GM23338 (cell line): ENCODE measurements at regions not wholly inside any gene's neighbourhood (a gene's known extent, or its start where the extent isn't known, plus 50 kb on each side); places are given as distances from the start of the nearest gene placed in this dataset.

Source experiments
- ATAC-seq: fragments of 200-7000 bp; cut with Tn5 transposase; 3 replicates; pipeline ENCODE4 v1.9.1; 2020
- DNase-seq: peaks from one replicate; pipeline ENCODE4 v3.0.0-alpha.2; 2015; ENCODE audit warnings: low spot score
- H2AFZ ChIP-seq: fragments of 200-600 bp; sonication (generic); 2 replicates; pipeline ENCODE4 v1.8.0; 2016; ENCODE audit warnings: antibody characterized with exemption, mild to moderate bottlenecking, moderate library complexity
- H3F3A ChIP-seq: fragments of 200-600 bp; sonication (generic); replicated peaks from 2 replicates; pipeline ENCODE4 v1.8.0; 2017; ENCODE audit warnings: antibody characterized with exemption, mixed run types, low read depth
- H3K27ac ChIP-seq: fragments of 200-600 bp; sonication (generic); 2 replicates; pipeline ENCODE4 v1.6.1; 2016; ENCODE audit warnings: low read depth
- H3K27me3 ChIP-seq: fragments of 200-600 bp; sonication (generic); 2 replicates; pipeline ENCODE4 v1.8.0; 2016; ENCODE audit warnings: mild to moderate bottlenecking, mixed run types, moderate library complexity; ENCODE audit not compliant: insufficient read depth
- H3K36me3 ChIP-seq: fragments of 200-600 bp; sonication (generic); 2 replicates; pipeline ENCODE4 v1.8.0; 2016; ENCODE audit warnings: mild to moderate bottlenecking; ENCODE audit not compliant: insufficient read depth
- H3K4me1 ChIP-seq: fragments of 200-600 bp; sonication (generic); 2 replicates; pipeline ENCODE4 v1.8.0; 2016; ENCODE audit warnings: mild to moderate bottlenecking, moderate library complexity; ENCODE audit not compliant: insufficient read depth
- H3K4me2 ChIP-seq: fragments of 200-600 bp; sonication (generic); 2 replicates; pipeline ENCODE4 v1.7.1; 2017; ENCODE audit warnings: mixed run types
- H3K4me3 ChIP-seq: fragments of 200-600 bp; sonication (generic); 2 replicates; pipeline ENCODE4 v1.6.1; 2016; ENCODE audit warnings: mixed run types
- H3K79me2 ChIP-seq: fragments of 200-600 bp; sonication (generic); replicated peaks from 2 replicates; pipeline ENCODE4 v1.8.0; 2017; ENCODE audit warnings: mild to moderate bottlenecking; ENCODE audit not compliant: insufficient read depth
- H3K9me2 ChIP-seq: fragments of 200-600 bp; sonication (generic); 2 replicates; pipeline ENCODE4 v1.8.0; 2017; ENCODE audit not compliant: insufficient read depth
- H4K20me1 ChIP-seq: fragments of 200-600 bp; sonication (generic); replicated peaks from 2 replicates; pipeline ENCODE4 v1.8.0; 2017; ENCODE audit warnings: mild to moderate bottlenecking; ENCODE audit not compliant: insufficient read depth
- H3K27ac Mint-ChIP-seq: 2 replicates; pipeline ENCODE4 v1.8.0; 2020; ENCODE audit warnings: inconsistent platforms, mild to moderate bottlenecking, moderate library complexity, mixed read lengths
- H3K27me3 Mint-ChIP-seq: 3 replicates; pipeline ENCODE4 v1.8.0; 2022; ENCODE audit warnings: low read depth, mild to moderate bottlenecking, moderate library complexity, mixed read lengths, inconsistent platforms; ENCODE audit not compliant: insufficient read depth, poor library complexity
- H3K36me3 Mint-ChIP-seq: 3 replicates; pipeline ENCODE4 v1.8.0; 2021; ENCODE audit warnings: low read depth, mild to moderate bottlenecking, inconsistent platforms, moderate library complexity, mixed read lengths
- H3K4me1 Mint-ChIP-seq: 3 replicates; pipeline ENCODE4 v1.8.0; 2020; ENCODE audit warnings: mild to moderate bottlenecking, inconsistent platforms, mixed read lengths
- H3K4me3 Mint-ChIP-seq: 3 replicates; pipeline ENCODE4 v1.8.0; 2021; ENCODE audit warnings: moderate library complexity, mild to moderate bottlenecking, inconsistent platforms, mixed read lengths
- H3K9me3 Mint-ChIP-seq: 3 replicates; pipeline ENCODE4 v1.8.0; 2020; ENCODE audit warnings: moderate library complexity, mild to moderate bottlenecking, inconsistent platforms, mixed read lengths
- CREB1 ChIP-seq: fragments of 250-450 bp; sonication (Bioruptor Pico); IDR thresholded peaks from 2 replicates; pipeline ENCODE4 v1.5.0; 2020; ENCODE audit warnings: low read depth, mild to moderate bottlenecking, moderate library complexity
- ETS1 ChIP-seq: IDR thresholded peaks from 2 replicates; pipeline ENCODE4 v1.6.1; 2016; ENCODE audit warnings: antibody characterized with exemption
- EZH2 ChIP-seq: fragments of 200-600 bp; sonication (generic); IDR thresholded peaks from one replicate; pipeline ENCODE4 v1.8.0; 2017; ENCODE audit warnings: antibody characterized with exemption, mild to moderate bottlenecking, low read depth; ENCODE audit not compliant: unreplicated experiment
- EZH2phosphoT487 ChIP-seq: fragments of 200-600 bp; sonication (generic); IDR thresholded peaks from one replicate; pipeline ENCODE4 v1.8.1; 2018; ENCODE audit warnings: antibody characterized with exemption; ENCODE audit not compliant: unreplicated experiment
- JUNB ChIP-seq: IDR thresholded peaks from one replicate; pipeline ENCODE4 v1.6.1; 2016; ENCODE audit warnings: antibody characterized with exemption; ENCODE audit not compliant: unreplicated experiment
- NANOG ChIP-seq: IDR thresholded peaks from 2 replicates; pipeline ENCODE4 v1.6.1; 2016; ENCODE audit warnings: antibody characterized with exemption, borderline replicate concordance
- POLR2AphosphoS5 ChIP-seq: IDR thresholded peaks from 2 replicates; pipeline ENCODE4 v1.6.1; 2016; ENCODE audit warnings: antibody characterized with exemption, low read depth
- STAT1 ChIP-seq: IDR thresholded peaks from one replicate; pipeline ENCODE4 v1.6.1; 2016; ENCODE audit warnings: antibody characterized with exemption; ENCODE audit not compliant: unreplicated experiment
- ZNF114 ChIP-seq: fragments of 250-450 bp; sonication (Bioruptor Pico); IDR thresholded peaks from 2 replicates; pipeline ENCODE4 v1.5.0; 2020; ENCODE audit warnings: mild to moderate bottlenecking, moderate library complexity
- ZNF331 ChIP-seq: fragments of 250-450 bp; sonication (Bioruptor Pico); IDR thresholded peaks from 2 replicates; pipeline ENCODE4 v1.5.0; 2020; ENCODE audit warnings: low read depth, mild to moderate bottlenecking, moderate library complexity
- TF ChIP-seq, protein P1 (sequence below), 2 experiments: fragments of 200-600 bp in 1 of 2; sonication (generic) in 1 of 2; conservative IDR thresholded peaks; 2 replicates each; pipeline versions ENCODE4 v1.5.1 to v1.6.1; 2016 to 2017; ENCODE audit warnings: antibody characterized with exemption in 2 of 2, low read depth in 2 of 2, mild to moderate bottlenecking in 2 of 2, moderate library complexity in 1 of 2
- TF ChIP-seq, protein P2 (sequence below): fragments of 250-450 bp; sonication (Bioruptor Pico); IDR thresholded peaks from 2 replicates; pipeline ENCODE4 v1.5.0; 2020; ENCODE audit warnings: mild to moderate bottlenecking, moderate library complexity

DNA sequence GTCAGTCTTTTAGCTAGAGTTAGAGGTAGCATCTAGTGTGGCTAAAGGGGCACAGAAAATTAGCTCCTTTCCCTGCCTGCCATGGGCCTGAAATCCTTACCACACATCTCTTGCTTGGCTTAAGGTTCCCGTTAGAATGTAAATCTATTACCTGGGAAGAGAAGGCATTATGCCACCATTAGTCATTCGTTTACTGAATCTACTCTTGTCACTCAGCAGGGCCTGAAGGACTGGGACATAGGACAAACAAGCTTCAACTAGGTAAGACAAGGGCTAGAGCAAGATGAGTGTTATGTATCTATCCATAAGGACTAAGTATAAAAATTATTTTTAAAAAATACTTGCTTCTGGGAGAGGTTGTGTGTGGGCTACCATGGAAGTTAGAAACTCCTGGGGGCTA is 112.4 kb downstream of the CT47B1 start (continued):
- TF ChIP-seq STAT1 (no peak), ZNF114 (no peak), POLR2AphosphoS5 (no peak), EZH2 (no peak), JUNB (no peak), EZH2phosphoT487 (no peak), ZNF331 (CRISPR knock-in tag) (no peak)
- TF ChIP-seq, protein P1, sequence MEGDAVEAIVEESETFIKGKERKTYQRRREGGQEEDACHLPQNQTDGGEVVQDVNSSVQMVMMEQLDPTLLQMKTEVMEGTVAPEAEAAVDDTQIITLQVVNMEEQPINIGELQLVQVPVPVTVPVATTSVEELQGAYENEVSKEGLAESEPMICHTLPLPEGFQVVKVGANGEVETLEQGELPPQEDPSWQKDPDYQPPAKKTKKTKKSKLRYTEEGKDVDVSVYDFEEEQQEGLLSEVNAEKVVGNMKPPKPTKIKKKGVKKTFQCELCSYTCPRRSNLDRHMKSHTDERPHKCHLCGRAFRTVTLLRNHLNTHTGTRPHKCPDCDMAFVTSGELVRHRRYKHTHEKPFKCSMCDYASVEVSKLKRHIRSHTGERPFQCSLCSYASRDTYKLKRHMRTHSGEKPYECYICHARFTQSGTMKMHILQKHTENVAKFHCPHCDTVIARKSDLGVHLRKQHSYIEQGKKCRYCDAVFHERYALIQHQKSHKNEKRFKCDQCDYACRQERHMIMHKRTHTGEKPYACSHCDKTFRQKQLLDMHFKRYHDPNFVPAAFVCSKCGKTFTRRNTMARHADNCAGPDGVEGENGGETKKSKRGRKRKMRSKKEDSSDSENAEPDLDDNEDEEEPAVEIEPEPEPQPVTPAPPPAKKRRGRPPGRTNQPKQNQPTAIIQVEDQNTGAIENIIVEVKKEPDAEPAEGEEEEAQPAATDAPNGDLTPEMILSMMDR (conservative IDR thresholded peaks at IDR 0.05; ENCODE audit: low read depth in 2 of 2): no peak

GRCh38 chrX:120761810-120762209 is 113.9 kb downstream of the CT47B1 start:
- Histone ChIP-seq H2AFZ (no peak overlapping the region), H3K79me2 (no peaks in the 10 kb centered on the region), H3F3A (no peaks in the 10 kb centered on the region), H4K20me1 (no peaks in the 10 kb centered on the region), H3K27me3 (no peaks in the 10 kb centered on the region), H3K27ac (no peak overlapping the region), H3K36me3 (no peaks in the 10 kb centered on the region), H3K4me1 (no peaks in the 10 kb centered on the region), H3K4me3 (no peak overlapping the region), H3K4me2 (no peak overlapping the region), H3K9me2 (no peaks in the 10 kb centered on the region)
- Mint-ChIP-seq H3K27ac (no peak overlapping the region), H3K36me3 (no peaks in the 10 kb centered on the region), H3K27me3 (peaks cover 8% of the 10 kb centered on the region), H3K4me1 (no peaks in the 10 kb centered on the region; the same call in 2 of the 3 replicates), H3K9me3 (no peaks in the 10 kb centered on the region), H3K4me3 (no peak overlapping the region)
- no peak for DNase-seq
- ATAC-seq: no peak
- TF ChIP-seq EZH2phosphoT487: no peak
- TF ChIP-seq CREB1: no peak
- no peak for TF ChIP-seq POLR2AphosphoS5
- no peak for TF ChIP-seq JUNB
- TF ChIP-seq ZNF114: no peak
- TF ChIP-seq ZNF331 (CRISPR knock-in tag): no peak
- TF ChIP-seq EZH2: no peak
- no peak for TF ChIP-seq ETS1
- TF ChIP-seq STAT1: no peak
- TF ChIP-seq, protein P2, sequence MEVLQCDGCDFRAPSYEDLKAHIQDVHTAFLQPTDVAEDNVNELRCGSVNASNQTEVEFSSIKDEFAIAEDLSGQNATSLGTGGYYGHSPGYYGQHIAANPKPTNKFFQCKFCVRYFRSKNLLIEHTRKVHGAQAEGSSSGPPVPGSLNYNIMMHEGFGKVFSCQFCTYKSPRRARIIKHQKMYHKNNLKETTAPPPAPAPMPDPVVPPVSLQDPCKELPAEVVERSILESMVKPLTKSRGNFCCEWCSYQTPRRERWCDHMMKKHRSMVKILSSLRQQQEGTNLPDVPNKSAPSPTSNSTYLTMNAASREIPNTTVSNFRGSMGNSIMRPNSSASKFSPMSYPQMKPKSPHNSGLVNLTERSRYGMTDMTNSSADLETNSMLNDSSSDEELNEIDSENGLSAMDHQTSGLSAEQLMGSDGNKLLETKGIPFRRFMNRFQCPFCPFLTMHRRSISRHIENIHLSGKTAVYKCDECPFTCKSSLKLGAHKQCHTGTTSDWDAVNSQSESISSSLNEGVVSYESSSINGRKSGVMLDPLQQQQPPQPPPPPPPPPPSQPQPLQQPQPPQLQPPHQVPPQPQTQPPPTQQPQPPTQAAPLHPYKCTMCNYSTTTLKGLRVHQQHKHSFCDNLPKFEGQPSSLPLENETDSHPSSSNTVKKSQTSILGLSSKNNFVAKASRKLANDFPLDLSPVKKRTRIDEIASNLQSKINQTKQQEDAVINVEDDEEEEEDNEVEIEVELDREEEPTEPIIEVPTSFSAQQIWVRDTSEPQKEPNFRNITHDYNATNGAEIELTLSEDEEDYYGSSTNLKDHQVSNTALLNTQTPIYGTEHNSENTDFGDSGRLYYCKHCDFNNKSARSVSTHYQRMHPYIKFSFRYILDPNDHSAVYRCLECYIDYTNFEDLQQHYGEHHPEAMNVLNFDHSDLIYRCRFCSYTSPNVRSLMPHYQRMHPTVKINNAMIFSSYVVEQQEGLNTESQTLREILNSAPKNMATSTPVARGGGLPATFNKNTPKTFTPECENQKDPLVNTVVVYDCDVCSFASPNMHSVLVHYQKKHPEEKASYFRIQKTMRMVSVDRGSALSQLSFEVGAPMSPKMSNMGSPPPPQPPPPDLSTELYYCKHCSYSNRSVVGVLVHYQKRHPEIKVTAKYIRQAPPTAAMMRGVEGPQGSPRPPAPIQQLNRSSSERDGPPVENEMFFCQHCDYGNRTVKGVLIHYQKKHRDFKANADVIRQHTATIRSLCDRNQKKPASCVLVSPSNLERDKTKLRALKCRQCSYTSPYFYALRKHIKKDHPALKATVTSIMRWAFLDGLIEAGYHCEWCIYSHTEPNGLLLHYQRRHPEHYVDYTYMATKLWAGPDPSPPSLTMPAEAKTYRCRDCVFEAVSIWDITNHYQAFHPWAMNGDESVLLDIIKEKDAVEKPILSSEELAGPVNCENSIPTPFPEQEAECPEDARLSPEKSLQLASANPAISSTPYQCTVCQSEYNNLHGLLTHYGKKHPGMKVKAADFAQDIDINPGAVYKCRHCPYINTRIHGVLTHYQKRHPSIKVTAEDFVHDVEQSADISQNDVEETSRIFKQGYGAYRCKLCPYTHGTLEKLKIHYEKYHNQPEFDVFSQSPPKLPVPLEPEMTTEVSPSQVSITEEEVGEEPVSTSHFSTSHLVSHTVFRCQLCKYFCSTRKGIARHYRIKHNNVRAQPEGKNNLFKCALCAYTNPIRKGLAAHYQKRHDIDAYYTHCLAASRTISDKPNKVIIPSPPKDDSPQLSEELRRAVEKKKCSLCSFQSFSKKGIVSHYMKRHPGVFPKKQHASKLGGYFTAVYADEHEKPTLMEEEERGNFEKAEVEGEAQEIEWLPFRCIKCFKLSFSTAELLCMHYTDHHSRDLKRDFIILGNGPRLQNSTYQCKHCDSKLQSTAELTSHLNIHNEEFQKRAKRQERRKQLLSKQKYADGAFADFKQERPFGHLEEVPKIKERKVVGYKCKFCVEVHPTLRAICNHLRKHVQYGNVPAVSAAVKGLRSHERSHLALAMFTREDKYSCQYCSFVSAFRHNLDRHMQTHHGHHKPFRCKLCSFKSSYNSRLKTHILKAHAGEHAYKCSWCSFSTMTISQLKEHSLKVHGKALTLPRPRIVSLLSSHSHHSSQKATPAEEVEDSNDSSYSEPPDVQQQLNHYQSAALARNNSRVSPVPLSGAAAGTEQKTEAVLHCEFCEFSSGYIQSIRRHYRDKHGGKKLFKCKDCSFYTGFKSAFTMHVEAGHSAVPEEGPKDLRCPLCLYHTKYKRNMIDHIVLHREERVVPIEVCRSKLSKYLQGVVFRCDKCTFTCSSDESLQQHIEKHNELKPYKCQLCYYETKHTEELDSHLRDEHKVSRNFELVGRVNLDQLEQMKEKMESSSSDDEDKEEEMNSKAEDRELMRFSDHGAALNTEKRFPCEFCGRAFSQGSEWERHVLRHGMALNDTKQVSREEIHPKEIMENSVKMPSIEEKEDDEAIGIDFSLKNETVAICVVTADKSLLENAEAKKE (CRISPR knock-in tag): no peak
- no peak for TF ChIP-seq NANOG
- TF ChIP-seq, protein P1 (conservative IDR thresholded peaks at IDR 0.05; ENCODE audit: low read depth in 2 of 2): no peak
